AG09309 (cell line): ENCODE measurements at regions not wholly inside any gene's neighbourhood (a gene's known extent, or its start where the extent isn't known, plus 50 kb on each side); places are given as distances from the start of the nearest gene placed in this dataset.

ENCODE experiments used
- DNase-seq: peaks from one replicate; pipeline ENCODE4 v3.0.0-alpha.2; 2010; ENCODE audit warnings: low read depth
- H3K4me3 ChIP-seq: 2 replicates; pipeline ENCODE4 v1.5.1; 2011; ENCODE audit warnings: mild to moderate bottlenecking, low read depth, low read length, moderate library complexity; ENCODE audit not compliant: control insufficient read depth
- TF ChIP-seq, protein P1 (sequence below): IDR thresholded peaks from 2 replicates; pipeline ENCODE4 v1.5.1; 2011; ENCODE audit warnings: mild to moderate bottlenecking, low read depth, low read length, inconsistent platforms; ENCODE audit not compliant: insufficient read depth, control insufficient read depth; ENCODE audit errors: missing control alignments

DNA sequence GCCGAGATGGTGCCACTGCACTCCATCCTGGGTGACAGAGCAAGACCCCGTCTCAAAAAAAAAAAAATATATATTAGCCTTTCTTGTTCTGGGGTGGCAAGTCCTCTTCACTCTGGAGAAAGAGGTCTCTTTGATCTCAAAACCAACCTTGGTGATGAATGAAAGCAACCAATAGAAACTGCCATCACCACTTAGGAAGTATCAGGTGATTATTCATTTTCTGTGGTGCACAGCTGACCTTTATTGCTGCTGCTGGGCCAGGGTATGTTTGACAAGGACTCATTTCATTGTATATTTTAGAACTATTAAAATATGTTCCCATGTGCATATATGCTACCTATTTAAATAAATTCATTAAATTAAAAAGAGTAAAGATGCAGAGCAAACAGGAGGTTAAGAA is 76.0 kb upstream of the KIT start:
- TF ChIP-seq, protein P1, sequence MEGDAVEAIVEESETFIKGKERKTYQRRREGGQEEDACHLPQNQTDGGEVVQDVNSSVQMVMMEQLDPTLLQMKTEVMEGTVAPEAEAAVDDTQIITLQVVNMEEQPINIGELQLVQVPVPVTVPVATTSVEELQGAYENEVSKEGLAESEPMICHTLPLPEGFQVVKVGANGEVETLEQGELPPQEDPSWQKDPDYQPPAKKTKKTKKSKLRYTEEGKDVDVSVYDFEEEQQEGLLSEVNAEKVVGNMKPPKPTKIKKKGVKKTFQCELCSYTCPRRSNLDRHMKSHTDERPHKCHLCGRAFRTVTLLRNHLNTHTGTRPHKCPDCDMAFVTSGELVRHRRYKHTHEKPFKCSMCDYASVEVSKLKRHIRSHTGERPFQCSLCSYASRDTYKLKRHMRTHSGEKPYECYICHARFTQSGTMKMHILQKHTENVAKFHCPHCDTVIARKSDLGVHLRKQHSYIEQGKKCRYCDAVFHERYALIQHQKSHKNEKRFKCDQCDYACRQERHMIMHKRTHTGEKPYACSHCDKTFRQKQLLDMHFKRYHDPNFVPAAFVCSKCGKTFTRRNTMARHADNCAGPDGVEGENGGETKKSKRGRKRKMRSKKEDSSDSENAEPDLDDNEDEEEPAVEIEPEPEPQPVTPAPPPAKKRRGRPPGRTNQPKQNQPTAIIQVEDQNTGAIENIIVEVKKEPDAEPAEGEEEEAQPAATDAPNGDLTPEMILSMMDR: no peak
- no peak overlapping the region for H3K4me3 ChIP-seq
- no peak for DNase-seq

DNA sequence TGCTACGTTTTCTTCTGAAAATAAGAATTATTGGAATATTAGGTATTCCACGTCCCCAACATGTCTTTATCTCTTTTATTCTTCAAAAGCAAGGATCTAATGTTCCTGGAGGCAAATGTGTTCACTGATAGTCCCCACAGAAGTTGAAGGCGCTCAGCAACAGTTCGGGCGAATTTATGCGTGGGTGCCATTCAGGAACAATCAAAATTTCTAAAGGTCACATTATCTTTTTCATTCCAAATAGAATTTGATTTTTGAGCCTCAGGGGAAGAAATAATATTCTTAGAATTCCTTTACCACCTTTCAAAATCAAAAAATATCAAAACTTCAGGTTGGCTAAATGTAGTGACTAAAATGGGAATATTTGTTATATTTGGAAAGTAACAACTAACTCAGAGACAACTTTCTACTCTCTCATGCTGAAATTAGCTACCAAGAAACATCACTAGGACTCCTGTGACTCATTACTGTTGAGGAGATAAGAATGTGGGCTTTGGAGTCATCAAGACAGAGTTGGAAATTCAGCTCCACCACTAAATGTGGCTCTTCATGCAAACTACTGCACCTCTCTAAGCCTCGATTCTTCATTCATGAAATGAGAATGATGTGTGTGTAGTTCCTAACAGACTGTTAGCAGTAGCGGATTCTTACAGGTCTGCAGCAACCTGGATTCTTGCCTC is 72.3 kb upstream of the KIT start:
- H3K4me3 ChIP-seq: no peak overlapping the region
- DNase-seq: peak; percentile 55
- TF ChIP-seq, protein P1: no peak

DNA sequence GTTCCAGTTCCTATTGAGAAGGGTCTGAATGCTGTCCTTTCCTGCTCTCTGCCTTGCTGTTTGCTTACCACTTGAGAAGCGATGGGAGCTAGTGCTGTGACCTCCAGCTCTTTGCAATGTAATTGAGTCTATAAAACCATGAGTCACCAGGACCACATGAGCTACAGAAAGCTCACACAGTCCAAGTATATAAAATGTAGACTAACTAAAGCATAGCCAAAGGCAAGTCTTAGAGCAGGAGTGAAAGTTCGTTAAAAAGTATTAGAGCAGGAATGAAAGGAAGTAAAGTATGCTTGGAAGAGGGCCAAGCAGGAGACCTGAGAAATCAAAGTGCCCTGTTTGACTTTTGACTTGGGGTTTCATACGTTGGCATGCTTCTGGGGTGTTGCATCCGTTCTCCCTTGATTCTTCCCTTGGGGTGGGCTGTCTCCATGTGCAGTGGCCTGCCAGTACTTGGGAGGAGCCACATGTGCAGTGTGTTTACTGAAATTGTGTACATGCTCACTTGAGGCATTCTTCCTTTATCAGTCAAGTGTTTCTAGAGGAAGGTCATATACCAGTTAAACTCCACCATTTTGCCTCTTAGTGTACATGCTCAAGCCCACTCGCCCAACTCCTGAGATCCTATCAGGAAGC is 71.3 kb upstream of the KIT start:
- no peak overlapping the region for H3K4me3 ChIP-seq
- peak; percentile 71 for DNase-seq
- TF ChIP-seq, protein P1: no peak

DNA sequence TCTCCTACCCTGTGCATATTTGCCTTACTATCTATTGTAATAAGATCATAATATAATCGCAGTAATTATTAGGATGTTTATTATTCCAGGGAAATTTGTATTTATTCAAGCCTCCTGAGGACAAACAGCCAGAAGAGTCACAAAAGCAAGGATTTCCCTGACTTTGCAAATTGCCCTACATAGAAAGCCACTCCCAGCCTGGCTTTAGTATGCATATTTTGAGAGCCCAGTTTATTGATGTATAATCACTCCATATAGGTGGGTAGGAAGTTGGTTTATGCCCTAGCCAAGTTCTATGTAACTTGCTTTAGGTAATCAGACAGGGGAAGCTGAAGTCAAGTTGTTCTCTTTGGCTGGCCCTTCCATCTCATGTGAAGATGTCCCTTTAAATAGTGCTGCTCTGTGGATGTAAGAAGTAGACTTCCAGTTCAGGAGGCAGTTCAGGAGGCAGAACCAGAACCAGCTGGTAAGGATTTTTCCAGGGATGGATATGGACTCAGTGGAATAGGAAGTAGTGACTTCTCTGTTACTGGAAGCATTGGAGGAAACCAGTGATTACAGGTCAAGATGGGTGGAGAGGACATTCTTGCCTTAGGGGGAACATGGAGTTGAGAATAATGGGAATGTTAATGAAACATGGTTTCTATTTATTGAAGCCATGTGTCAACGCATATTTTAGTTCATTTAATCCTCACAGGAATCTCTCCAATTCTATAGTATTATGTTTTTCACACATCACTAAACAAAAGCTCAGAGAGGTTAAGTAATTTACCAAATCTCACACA is 70.5 kb upstream of the KIT start:
- TF ChIP-seq, protein P1: no peak
- no peak for DNase-seq
- no peak overlapping the region for H3K4me3 ChIP-seq

DNA sequence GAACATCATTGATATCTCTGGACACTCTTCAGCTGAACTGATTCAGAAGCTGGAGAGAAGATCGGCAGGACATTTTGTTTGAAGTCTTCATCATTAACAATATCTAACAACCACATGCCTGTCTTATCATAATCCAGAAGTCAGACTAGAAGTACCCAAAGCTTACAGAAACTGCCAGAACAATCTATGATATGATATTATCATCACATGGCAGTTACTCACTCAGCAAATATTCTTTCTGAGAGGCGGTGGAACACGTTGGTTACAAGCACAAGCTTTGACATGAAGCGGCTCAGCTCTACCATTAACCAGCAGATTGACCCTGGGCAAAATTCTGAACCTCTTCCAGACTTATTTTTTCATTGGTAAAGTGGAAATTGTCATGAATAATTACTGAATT is 69.4 kb upstream of the KIT start:
- DNase-seq: no peak
- no peak overlapping the region for H3K4me3 ChIP-seq
- TF ChIP-seq, protein P1: no peak

DNA sequence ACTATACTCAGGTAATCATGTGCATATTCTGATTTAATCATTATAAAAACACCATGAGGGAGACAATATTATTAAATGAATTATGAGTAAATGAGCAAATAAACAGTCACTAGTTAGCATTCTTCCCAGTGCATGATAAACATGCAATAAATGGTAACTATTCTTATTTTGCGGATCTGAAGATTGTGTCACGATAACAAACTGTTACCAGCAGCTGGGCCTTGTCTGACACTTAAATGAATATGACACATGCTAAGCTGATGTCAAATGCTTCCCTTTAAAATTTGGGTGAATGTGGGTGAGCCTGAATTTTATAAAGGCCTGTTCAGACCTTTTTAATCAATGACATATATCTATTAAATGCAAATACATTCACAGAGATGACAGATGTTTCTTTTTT is 68.2 kb upstream of the KIT start:
- DNase-seq: no peak

More for the DNA sequence above, 68.2 kb upstream of the KIT start:
- H3K4me3 ChIP-seq: no peak overlapping the region
- TF ChIP-seq, protein P1: no peak
